UCSD-AML1 (cell line): ENCODE measurements at regions not wholly inside any gene's neighbourhood (a gene's known extent, or its start where the extent isn't known, plus 50 kb on each side); places are given as distances from the start of the nearest gene placed in this dataset.

Experiments
- DNase-seq: peaks from one replicate; lab custom pipeline; 2025; ENCODE audit not compliant: unreplicated experiment; lab: John Stamatoyannopoulos, UW

GRCh38 chr6:164183556-164184123, 769.1 kb downstream of the QKI start:
- DNase-seq, result no peak

DNA sequence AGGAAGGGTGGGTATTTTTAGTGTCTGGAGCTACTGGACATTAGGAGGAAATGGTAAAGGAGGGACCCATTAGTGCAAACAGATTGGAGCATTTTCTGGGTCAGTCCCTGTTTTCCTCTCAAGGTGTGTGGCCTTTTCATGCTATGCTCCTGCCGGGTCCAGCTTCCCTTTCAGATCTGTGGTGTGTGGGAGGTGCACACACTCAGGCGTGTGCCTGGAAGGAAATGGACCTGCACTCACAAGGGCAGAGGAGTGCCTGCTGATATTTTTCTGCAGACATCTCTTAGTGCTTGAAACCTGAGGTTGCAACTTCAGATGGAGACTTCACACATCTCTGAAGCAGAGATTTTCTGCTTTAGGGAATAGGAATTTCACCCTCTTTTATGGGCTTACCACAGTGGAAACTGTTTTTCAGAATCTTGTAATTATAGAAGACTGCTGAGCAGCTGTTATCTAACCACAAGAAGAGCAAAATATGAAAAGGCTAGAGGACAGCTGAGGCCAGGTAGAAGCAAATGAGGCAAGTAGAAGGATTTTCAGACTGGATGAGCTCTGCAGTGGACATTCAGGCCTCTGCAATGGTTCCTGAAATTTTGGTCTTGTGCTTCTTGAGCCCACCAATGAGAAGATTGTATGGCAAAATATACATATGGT, 764.3 kb downstream of the QKI start:
- DNase-seq, result no peak

GRCh38 chr6:164169355-164169754, 754.8 kb downstream of the QKI start:
- no peak for DNase-seq

GRCh38 chr6:164168595-164168994, 754.1 kb downstream of the QKI start:
- no peak for DNase-seq

GRCh38 chr6:164167873-164168405, 753.4 kb downstream of the QKI start:
- no peak for DNase-seq

GRCh38 chr6:164166996-164167395, 752.5 kb downstream of the QKI start:
- no peak for DNase-seq

DNA sequence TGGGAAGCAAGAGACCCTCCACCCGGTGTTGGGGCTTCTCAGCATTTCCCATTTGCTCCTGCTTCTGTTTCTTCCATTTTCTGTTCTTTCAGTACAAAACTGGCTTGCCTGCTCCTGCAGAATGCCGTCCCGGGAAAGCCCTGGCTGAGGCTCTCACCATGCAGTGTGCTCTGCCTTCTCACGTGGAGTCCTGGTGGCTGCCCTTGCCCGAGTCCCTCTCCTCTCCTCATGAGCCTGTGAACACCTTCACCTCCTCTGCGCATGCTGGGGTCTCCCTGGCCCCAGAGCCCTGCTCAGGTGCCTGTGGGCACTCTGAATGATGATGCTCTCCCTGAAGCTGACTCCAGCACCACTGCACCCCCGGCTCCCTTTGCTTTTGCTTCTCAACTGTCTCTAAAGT, 752.0 kb downstream of the QKI start:
- no peak for DNase-seq

DNA sequence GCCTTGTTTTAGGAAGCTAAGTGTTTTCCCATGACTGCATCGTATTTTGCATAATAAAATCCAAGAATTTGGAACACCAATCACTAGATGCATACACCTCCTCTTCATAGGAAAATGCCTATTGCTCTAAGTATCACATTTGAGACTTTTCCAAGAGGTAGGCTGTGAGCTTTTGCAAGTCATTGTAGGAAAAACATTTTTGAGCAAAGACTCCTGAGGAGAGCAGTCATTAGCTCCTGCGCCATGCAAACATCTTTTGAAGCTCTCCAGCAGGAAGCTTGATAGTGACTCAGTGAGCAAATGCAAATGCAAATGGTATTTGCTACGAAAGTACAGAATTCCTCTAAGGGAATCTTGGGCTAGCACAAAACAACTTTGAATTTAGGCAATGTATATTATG, 750.4 kb downstream of the QKI start:
- DNase-seq, result no peak

DNA sequence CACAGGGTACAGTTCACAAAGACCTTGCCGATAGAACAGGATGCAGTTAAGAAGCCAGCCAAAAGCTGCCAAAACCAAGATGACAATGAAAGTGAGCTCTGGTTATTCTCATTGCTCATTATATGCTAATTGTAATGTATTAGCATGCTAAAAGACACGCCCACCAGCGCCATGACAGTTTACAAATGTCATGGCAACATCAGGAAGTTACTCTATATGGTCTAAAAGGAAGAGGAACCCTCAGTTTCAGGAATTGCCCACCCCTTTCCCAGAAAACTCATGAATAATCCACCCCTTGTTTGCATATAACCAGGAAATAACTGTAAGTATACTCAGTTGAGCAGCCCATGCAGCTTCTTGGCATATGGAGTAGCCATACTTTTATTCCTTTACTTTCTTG, 748.7 kb downstream of the QKI start:
- no peak for DNase-seq

- DNase-seq, result no peak
Observed at GRCh38 chr6:164159061-164159460, 744.5 kb downstream of the QKI start.

DNA sequence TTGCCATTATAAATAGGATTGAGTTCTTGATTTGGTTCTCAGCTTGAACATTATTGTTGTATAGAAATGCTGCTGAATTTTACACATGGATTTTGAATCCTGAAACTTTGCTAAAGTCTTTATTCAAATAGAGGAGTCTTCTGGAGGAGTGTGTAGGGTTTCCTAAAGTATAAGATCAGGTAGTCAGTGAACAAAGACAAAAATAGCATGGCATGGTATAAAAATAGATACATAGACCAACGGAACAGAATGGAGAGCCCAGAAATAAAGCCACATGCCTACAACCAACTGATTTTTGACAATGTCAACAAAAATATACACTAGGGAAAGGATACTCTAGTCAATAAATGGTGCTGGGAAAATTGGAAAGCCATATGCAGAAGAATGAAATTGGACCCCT, 740.1 kb downstream of the QKI start:
- DNase-seq, result no peak

DNA sequence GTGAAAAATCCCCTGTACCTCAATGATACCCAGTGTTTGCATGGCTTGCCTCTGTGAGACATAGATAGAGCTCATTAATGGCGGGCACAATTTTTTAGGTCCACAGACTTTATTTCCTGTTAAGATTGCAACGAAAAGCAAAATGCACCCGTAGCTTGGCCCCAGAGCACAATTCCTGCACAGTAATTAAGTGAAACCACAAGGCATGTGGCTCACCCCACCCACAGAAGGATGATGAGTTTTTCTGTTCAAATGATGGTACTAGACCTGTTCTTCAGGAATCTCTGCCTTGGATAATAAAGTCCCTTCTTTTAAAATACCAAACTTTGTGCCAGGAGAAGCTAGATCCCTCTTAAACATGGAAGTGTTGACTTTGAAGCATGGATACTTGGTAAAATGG, 738.1 kb downstream of the QKI start:
- no peak for DNase-seq

GRCh38 chr6:164151161-164152120, 736.9 kb downstream of the QKI start:
- DNase-seq, result no peak

- DNase-seq, result no peak
Observed at GRCh38 chr6:164150232-164150631, 735.7 kb downstream of the QKI start.

DNA sequence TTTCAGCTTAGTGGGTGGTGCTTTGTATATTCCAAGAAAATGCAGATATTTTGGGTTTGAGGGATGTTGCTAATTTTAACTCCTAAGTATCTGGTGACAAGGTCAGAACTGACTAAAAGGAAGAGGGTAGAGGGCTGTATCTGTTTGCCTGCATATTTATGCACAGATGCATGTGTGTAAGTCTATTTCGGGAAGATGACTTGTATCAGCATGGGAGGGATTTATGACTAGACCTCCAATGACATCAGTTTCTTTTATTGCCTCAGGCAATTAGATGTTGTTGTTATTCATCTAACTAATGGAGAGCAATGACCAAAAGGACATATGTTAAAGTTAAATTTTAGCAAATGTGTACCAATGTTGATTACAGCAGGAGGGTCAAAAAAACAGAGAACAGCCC, 734.3 kb downstream of the QKI start:
- DNase-seq, result no peak

DNA sequence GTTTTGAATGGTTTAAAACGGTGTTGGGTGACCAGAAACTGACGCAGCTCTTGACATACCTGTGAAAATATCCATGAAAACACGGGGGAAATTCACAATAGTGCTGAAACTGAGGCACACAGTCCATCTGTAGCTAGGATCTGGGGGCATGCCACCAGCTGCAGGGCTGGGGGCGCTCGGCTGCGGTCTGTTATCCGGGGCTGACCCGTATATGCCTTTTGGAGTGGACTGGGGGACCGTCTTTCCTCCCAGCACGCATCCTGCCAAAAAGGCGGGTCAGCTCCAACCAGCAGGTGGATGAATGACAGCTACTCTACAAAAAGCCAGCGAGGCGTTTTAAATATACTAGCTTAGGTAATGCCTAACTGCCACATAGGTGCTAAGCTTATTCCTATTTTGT, 729.8 kb downstream of the QKI start:
- no peak for DNase-seq

DNA sequence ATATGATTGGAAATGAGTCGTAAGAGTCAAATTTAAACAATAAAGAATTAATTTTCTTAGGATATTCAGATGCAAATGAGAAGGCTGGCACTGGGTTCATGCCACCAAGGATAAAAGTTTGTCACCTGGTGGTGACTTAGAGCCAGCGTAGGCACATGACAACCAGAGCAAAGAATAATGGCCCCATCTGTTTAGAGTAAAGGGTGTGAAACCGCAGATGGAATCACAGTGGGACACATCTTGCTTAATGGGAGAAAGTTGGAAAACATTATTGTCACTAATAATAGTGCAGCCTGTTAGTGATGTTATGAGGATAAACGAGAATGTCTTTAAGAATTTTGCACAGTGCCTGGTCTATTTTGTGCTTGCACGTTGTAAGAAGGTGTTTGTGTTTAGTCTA, 727.8 kb downstream of the QKI start:
- no peak for DNase-seq

DNA sequence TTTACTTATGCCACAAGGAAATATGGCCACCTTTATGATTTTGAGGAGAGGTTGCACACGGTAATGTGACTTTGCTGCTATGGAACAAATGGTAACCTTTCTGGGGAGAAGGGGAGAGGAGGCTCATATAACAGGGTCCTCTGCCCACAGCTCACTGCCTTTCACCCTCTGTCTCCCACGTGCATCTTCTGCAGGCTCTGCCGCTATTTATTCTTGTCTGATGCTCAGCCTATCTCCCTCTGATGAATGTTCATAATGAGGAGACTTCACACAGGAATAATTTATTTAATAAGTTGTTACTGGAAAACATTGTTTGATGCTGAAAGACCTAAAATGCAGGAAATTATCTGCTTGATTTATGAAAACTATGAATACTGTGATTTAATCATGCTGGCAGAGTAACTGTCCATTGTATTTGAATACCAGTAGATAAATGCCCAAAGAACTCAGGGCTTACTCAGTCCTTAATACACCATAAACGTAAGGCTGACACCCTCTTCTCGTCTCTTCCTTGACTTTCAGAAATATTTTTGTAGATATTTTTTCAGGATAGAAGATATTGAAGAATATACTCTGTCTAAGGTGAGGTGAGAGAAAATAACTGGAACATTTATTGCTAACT, 721.1 kb downstream of the QKI start:
- no peak for DNase-seq

DNA sequence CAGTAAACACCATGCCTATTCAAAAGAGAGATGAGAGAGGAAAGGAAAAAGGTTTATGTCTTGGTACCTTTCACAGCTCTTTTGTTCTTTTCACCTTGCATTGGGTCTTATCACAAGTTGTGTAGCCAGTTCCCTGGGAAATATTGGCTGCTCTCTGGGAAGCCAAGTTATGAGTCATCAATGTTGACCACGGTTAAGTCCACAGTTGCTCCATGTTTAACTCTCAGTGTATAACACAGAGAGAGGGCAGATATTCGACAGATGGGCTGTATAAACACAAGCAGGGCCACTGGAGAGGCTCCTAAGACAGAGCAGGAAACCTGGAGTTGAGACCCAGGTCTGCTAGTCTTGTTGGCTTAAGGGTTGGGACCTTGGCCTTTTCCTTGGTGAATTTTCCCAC, 718.6 kb downstream of the QKI start:
- DNase-seq, result no peak

GRCh38 chr6:164130585-164130984, 716.1 kb downstream of the QKI start:
- DNase-seq, result no peak

GRCh38 chr6:164130151-164130550, 715.6 kb downstream of the QKI start:
- DNase-seq, result no peak
